CD4-positive, alpha-beta memory T cell (primary cell): ENCODE measurements at regions not wholly inside any gene's neighbourhood (a gene's known extent, or its start where the extent isn't known, plus 50 kb on each side); places are given as distances from the start of the nearest gene placed in this dataset.

Experiments
- CTCF ChIA-PET: fragments of 350-600 bp; sonication (Branson Sonifier 250); formaldehyde crosslinking; loops from one replicate; lab custom pipeline; 2021; ENCODE audit warnings: inconsistent platforms; ENCODE audit not compliant: partially characterized antibody; lab: Charles Lee
- POLR2A ChIA-PET: fragments of 350-600 bp; sonication (Branson Sonifier 250); formaldehyde crosslinking; loops from one replicate; lab custom pipeline; 2021; ENCODE audit not compliant: partially characterized antibody; lab: Charles Lee
- DNase-seq, 5 donors: peaks; one replicate each; pipeline versions ENCODE4 v3.0.0 to v3.0.0-alpha.2; 2020 to 2022; ENCODE audit warnings: mixed read lengths in 1 of 5
- H3K27ac ChIP-seq: one replicate; pipeline ENCODE4 v1.7.0; 2013; ENCODE audit warnings: low read depth, low read length
- H3K27me3 ChIP-seq: 2 replicates; pipeline ENCODE4 v1.7.0; 2013; ENCODE audit warnings: mild to moderate bottlenecking, low read length, moderate library complexity; ENCODE audit not compliant: insufficient read depth
- H3K36me3 ChIP-seq: 2 replicates; pipeline ENCODE4 v1.7.0; 2013; ENCODE audit warnings: mild to moderate bottlenecking, low read length, moderate library complexity; ENCODE audit not compliant: insufficient read depth
- H3K4me1 ChIP-seq: 2 replicates; pipeline ENCODE4 v1.7.0; 2013; ENCODE audit warnings: mild to moderate bottlenecking, low read length, moderate library complexity; ENCODE audit not compliant: insufficient read depth
- H3K4me3 ChIP-seq, 2 donors: one replicate each; pipeline ENCODE4 v1.7.0; 2013; ENCODE audit warnings: low read length in 2 of 2, mild to moderate bottlenecking in 1 of 2
- H3K9me3 ChIP-seq, 2 donors: one replicate each; pipeline ENCODE4 v1.7.0; 2013; ENCODE audit warnings: low read length in 2 of 2, control low read depth in 1 of 2; ENCODE audit not compliant: control insufficient read depth in 1 of 2
- H3K27ac Mint-ChIP-seq, 7 donors: one replicate each; pipeline ENCODE4 v1.8.0; 2020 to 2021; ENCODE audit warnings: mixed read lengths in 7 of 7, mild to moderate bottlenecking in 6 of 7, inconsistent platforms in 3 of 7, moderate library complexity in 3 of 7
- H3K27me3 Mint-ChIP-seq, 2 donors: one replicate each; pipeline ENCODE4 v1.8.0; 2020 to 2021; ENCODE audit warnings: mixed read lengths in 2 of 2
- H3K36me3 Mint-ChIP-seq, 2 donors: one replicate each; pipeline ENCODE4 v1.8.0; 2020 to 2021; ENCODE audit warnings: mixed read lengths in 2 of 2, inconsistent platforms in 1 of 2, mild to moderate bottlenecking in 1 of 2
- H3K4me1 Mint-ChIP-seq, 4 donors: one replicate each; pipeline ENCODE4 v1.8.0; 2020 to 2021; ENCODE audit warnings: mixed read lengths in 4 of 4, mild to moderate bottlenecking in 1 of 4
- H3K4me3 Mint-ChIP-seq, 8 donors: one replicate each; pipeline ENCODE4 v1.8.0; 2020 to 2021; ENCODE audit warnings: mixed read lengths in 8 of 8, mild to moderate bottlenecking in 7 of 8, moderate library complexity in 6 of 8, inconsistent platforms in 3 of 8
- H3K9me3 Mint-ChIP-seq, 8 donors: one replicate each; pipeline ENCODE4 v1.8.0; 2020 to 2021; ENCODE audit warnings: mixed read lengths in 8 of 8, mild to moderate bottlenecking in 5 of 8, inconsistent platforms in 3 of 8, moderate library complexity in 1 of 8
- intact Hi-C: fragments of 100-400 bp; cut with micrococcal nuclease; formaldehyde crosslinking; loops from one replicate; pipeline ENCODE4 v1.15.1; 2023

- Histone ChIP-seq H3K4me3 (no peak overlapping the region), H3K27me3 (no peaks in the 10 kb centered on the region), H3K36me3 (no peaks in the 10 kb centered on the region), H3K27ac (no peak overlapping the region), H3K4me1 (no peaks in the 10 kb centered on the region), H3K9me3 (no peaks in the 10 kb centered on the region)
- Mint-ChIP-seq H3K9me3 (peaks cover 0 to 4% (median 0%) of the 10 kb centered on the region in 8 donors), H3K27me3 (no peaks in the 10 kb centered on the region), H3K4me1 (no peaks in the 10 kb centered on the region), H3K27ac (no peak overlapping the region), H3K36me3 (no peaks in the 10 kb centered on the region), H3K4me3 (no peak overlapping the region)
- ChIA-PET CTCF (no interaction called here), POLR2A (no interaction called here)
- intact Hi-C loops: no loop called here
- no peak for DNase-seq
These were observed 459.9 kb upstream of the AMOT start for GRCh38 chrX:113300580-113300979.

- H3K4me3 Mint-ChIP-seq: no peak overlapping the region
- CTCF ChIA-PET: no interaction called here
These were observed 456.8 kb upstream of the AMOT start for GRCh38 chrX:113297437-113297836.

GRCh38 chrX:113289503-113289902, 448.9 kb upstream of the AMOT start:
- POLR2A ChIA-PET: no interaction called here
- H3K36me3 Mint-ChIP-seq: no peaks in the 10 kb centered on the region
- H3K27me3 ChIP-seq: no peaks in the 10 kb centered on the region

More at GRCh38 chrX:113297437-113297836, 456.8 kb upstream of the AMOT start:
- no peak for DNase-seq
- H3K4me1 Mint-ChIP-seq: no peaks in the 10 kb centered on the region
- H3K27me3 Mint-ChIP-seq: no peaks in the 10 kb centered on the region
- intact Hi-C loops: no loop called here
- POLR2A ChIA-PET: no interaction called here
- Histone ChIP-seq H3K36me3 (no peaks in the 10 kb centered on the region), H3K4me3 (no peak overlapping the region), H3K27me3 (no peaks in the 10 kb centered on the region), H3K27ac (no peak overlapping the region), H3K4me1 (no peaks in the 10 kb centered on the region), H3K9me3 (no peaks in the 10 kb centered on the region)
- no peak overlapping the region for H3K27ac Mint-ChIP-seq
- peaks cover 0 to 4% (median 0%) of the 10 kb centered on the region in 8 donors for H3K9me3 Mint-ChIP-seq
- H3K36me3 Mint-ChIP-seq: no peaks in the 10 kb centered on the region

GRCh38 chrX:113287761-113288160, 447.1 kb upstream of the AMOT start:
- Mint-ChIP-seq H3K4me1 (no peaks in the 10 kb centered on the region), H3K4me3 (no peak overlapping the region), H3K27me3 (no peaks in the 10 kb centered on the region), H3K9me3 (peaks cover 0 to 1% (median 0%) of the 10 kb centered on the region in 8 donors), H3K36me3 (no peaks in the 10 kb centered on the region), H3K27ac (no peak overlapping the region)
- H3K4me1 ChIP-seq: no peaks in the 10 kb centered on the region
- no peak for DNase-seq
- no peaks in the 10 kb centered on the region for H3K9me3 ChIP-seq
- CTCF ChIA-PET: no interaction called here
- no peak overlapping the region for H3K4me3 ChIP-seq
- POLR2A ChIA-PET: no interaction called here
- H3K27me3 ChIP-seq: no peaks in the 10 kb centered on the region
- no peak overlapping the region for H3K27ac ChIP-seq
- intact Hi-C loops: no loop called here
- no peaks in the 10 kb centered on the region for H3K36me3 ChIP-seq

More at GRCh38 chrX:113289503-113289902, 448.9 kb upstream of the AMOT start:
- H3K36me3 ChIP-seq: no peaks in the 10 kb centered on the region
- no peaks in the 10 kb centered on the region for H3K4me1 ChIP-seq
- Mint-ChIP-seq H3K4me1 (no peaks in the 10 kb centered on the region), H3K27ac (no peak overlapping the region), H3K9me3 (peaks cover 0 to 1% (median 0%) of the 10 kb centered on the region in 8 donors), H3K27me3 (no peaks in the 10 kb centered on the region), H3K4me3 (no peak overlapping the region)
- H3K4me3 ChIP-seq: no peak overlapping the region
- no peak overlapping the region for H3K27ac ChIP-seq
- CTCF ChIA-PET: no interaction called here
- intact Hi-C loops: no loop called here
- no peaks in the 10 kb centered on the region for H3K9me3 ChIP-seq
- DNase-seq: no peak

- H3K4me3 Mint-ChIP-seq: no peak overlapping the region
- H3K27ac ChIP-seq: no peak overlapping the region
- no peaks in the 10 kb centered on the region for H3K36me3 ChIP-seq
- H3K9me3 ChIP-seq: no peaks in the 10 kb centered on the region
- H3K4me1 Mint-ChIP-seq: peaks cover 0 to 4% (median 0%) of the 10 kb centered on the region in 4 donors
- no peak overlapping the region for H3K4me3 ChIP-seq
- no peaks in the 10 kb centered on the region for H3K27me3 Mint-ChIP-seq
- intact Hi-C loops: no loop called here
- no peak for DNase-seq
- H3K27ac Mint-ChIP-seq: no peak overlapping the region
- H3K36me3 Mint-ChIP-seq: no peaks in the 10 kb centered on the region
- H3K4me1 ChIP-seq: no peaks in the 10 kb centered on the region
- no peaks in the 10 kb centered on the region for H3K27me3 ChIP-seq
- ChIA-PET CTCF (no interaction called here), POLR2A (no interaction called here)
- no peaks in the 10 kb centered on the region for H3K9me3 Mint-ChIP-seq
These were observed 435.2 kb upstream of the AMOT start for GRCh38 chrX:113275804-113276203.

GRCh38 chrX:113274791-113275190, 434.2 kb upstream of the AMOT start:
- no peaks in the 10 kb centered on the region for H3K36me3 Mint-ChIP-seq
- ChIA-PET POLR2A (no interaction called here), CTCF (no interaction called here)
- Histone ChIP-seq H3K27ac (no peak overlapping the region), H3K27me3 (no peaks in the 10 kb centered on the region), H3K36me3 (no peaks in the 10 kb centered on the region), H3K4me3 (no peak overlapping the region), H3K9me3 (no peaks in the 10 kb centered on the region), H3K4me1 (no peaks in the 10 kb centered on the region)
- H3K9me3 Mint-ChIP-seq: no peaks in the 10 kb centered on the region
- no peaks in the 10 kb centered on the region for H3K27me3 Mint-ChIP-seq
- H3K27ac Mint-ChIP-seq: no peak overlapping the region
- DNase-seq: no peak
- no peak overlapping the region for H3K4me3 Mint-ChIP-seq
- peaks cover 0 to 4% (median 0%) of the 10 kb centered on the region in 4 donors for H3K4me1 Mint-ChIP-seq
- intact Hi-C loops: no loop called here

- ChIA-PET CTCF (no interaction called here), POLR2A (no interaction called here)
- Mint-ChIP-seq H3K4me3 (no peak overlapping the region), H3K9me3 (no peaks in the 10 kb centered on the region), H3K27ac (no peak overlapping the region), H3K4me1 (peaks cover 0 to 4% (median 0%) of the 10 kb centered on the region in 4 donors), H3K36me3 (no peaks in the 10 kb centered on the region), H3K27me3 (no peaks in the 10 kb centered on the region)
- H3K36me3 ChIP-seq: no peaks in the 10 kb centered on the region
- H3K4me3 ChIP-seq: no peak overlapping the region
- no peak overlapping the region for H3K27ac ChIP-seq
- no peak for DNase-seq
- H3K27me3 ChIP-seq: no peaks in the 10 kb centered on the region
- H3K4me1 ChIP-seq: no peaks in the 10 kb centered on the region
- intact Hi-C loops: no loop called here
- H3K9me3 ChIP-seq: no peaks in the 10 kb centered on the region
These were observed 433.7 kb upstream of the AMOT start for GRCh38 chrX:113274345-113274744.

- no peaks in the 10 kb centered on the region for H3K4me1 ChIP-seq
- no peaks in the 10 kb centered on the region for H3K27me3 ChIP-seq
- H3K9me3 Mint-ChIP-seq: peaks cover 0 to 1% (median 0%) of the 10 kb centered on the region in 8 donors
- H3K9me3 ChIP-seq: no peaks in the 10 kb centered on the region
- no peak overlapping the region for H3K27ac ChIP-seq
- H3K36me3 Mint-ChIP-seq: no peaks in the 10 kb centered on the region
- H3K36me3 ChIP-seq: no peaks in the 10 kb centered on the region
- DNase-seq: no peak
- no peaks in the 10 kb centered on the region for H3K27me3 Mint-ChIP-seq
- H3K4me3 ChIP-seq: no peak overlapping the region
- H3K4me3 Mint-ChIP-seq: no peak overlapping the region
- CTCF ChIA-PET: no interaction called here
- no peaks in the 10 kb centered on the region for H3K4me1 Mint-ChIP-seq
- intact Hi-C loops: no loop called here
- no peak overlapping the region for H3K27ac Mint-ChIP-seq
- POLR2A ChIA-PET: no interaction called here
These were observed 428.6 kb upstream of the AMOT start for GRCh38 chrX:113269203-113269602.
